GM23338 (cell line): ENCODE measurements at regions not wholly inside any gene's neighbourhood (a gene's known extent, or its start where the extent isn't known, plus 50 kb on each side); places are given as distances from the start of the nearest gene placed in this dataset.

Source experiments
- ATAC-seq: fragments of 200-7000 bp; cut with Tn5 transposase; 3 replicates; pipeline ENCODE4 v1.9.1; 2020
- DNase-seq: peaks from one replicate; pipeline ENCODE4 v3.0.0-alpha.2; 2015; ENCODE audit warnings: low spot score
- H2AFZ ChIP-seq: fragments of 200-600 bp; sonication (generic); 2 replicates; pipeline ENCODE4 v1.8.0; 2016; ENCODE audit warnings: antibody characterized with exemption, mild to moderate bottlenecking, moderate library complexity
- H3F3A ChIP-seq: fragments of 200-600 bp; sonication (generic); replicated peaks from 2 replicates; pipeline ENCODE4 v1.8.0; 2017; ENCODE audit warnings: antibody characterized with exemption, mixed run types, low read depth
- H3K27ac ChIP-seq: fragments of 200-600 bp; sonication (generic); 2 replicates; pipeline ENCODE4 v1.6.1; 2016; ENCODE audit warnings: low read depth
- H3K27me3 ChIP-seq: fragments of 200-600 bp; sonication (generic); 2 replicates; pipeline ENCODE4 v1.8.0; 2016; ENCODE audit warnings: mild to moderate bottlenecking, mixed run types, moderate library complexity; ENCODE audit not compliant: insufficient read depth
- H3K36me3 ChIP-seq: fragments of 200-600 bp; sonication (generic); 2 replicates; pipeline ENCODE4 v1.8.0; 2016; ENCODE audit warnings: mild to moderate bottlenecking; ENCODE audit not compliant: insufficient read depth
- H3K4me1 ChIP-seq: fragments of 200-600 bp; sonication (generic); 2 replicates; pipeline ENCODE4 v1.8.0; 2016; ENCODE audit warnings: mild to moderate bottlenecking, moderate library complexity; ENCODE audit not compliant: insufficient read depth
- H3K4me2 ChIP-seq: fragments of 200-600 bp; sonication (generic); 2 replicates; pipeline ENCODE4 v1.7.1; 2017; ENCODE audit warnings: mixed run types
- H3K4me3 ChIP-seq: fragments of 200-600 bp; sonication (generic); 2 replicates; pipeline ENCODE4 v1.6.1; 2016; ENCODE audit warnings: mixed run types
- H3K79me2 ChIP-seq: fragments of 200-600 bp; sonication (generic); replicated peaks from 2 replicates; pipeline ENCODE4 v1.8.0; 2017; ENCODE audit warnings: mild to moderate bottlenecking; ENCODE audit not compliant: insufficient read depth
- H3K9me2 ChIP-seq: fragments of 200-600 bp; sonication (generic); 2 replicates; pipeline ENCODE4 v1.8.0; 2017; ENCODE audit not compliant: insufficient read depth
- H4K20me1 ChIP-seq: fragments of 200-600 bp; sonication (generic); replicated peaks from 2 replicates; pipeline ENCODE4 v1.8.0; 2017; ENCODE audit warnings: mild to moderate bottlenecking; ENCODE audit not compliant: insufficient read depth
- H3K27ac Mint-ChIP-seq: 2 replicates; pipeline ENCODE4 v1.8.0; 2020; ENCODE audit warnings: inconsistent platforms, mild to moderate bottlenecking, moderate library complexity, mixed read lengths
- H3K27me3 Mint-ChIP-seq: 3 replicates; pipeline ENCODE4 v1.8.0; 2022; ENCODE audit warnings: low read depth, mild to moderate bottlenecking, moderate library complexity, mixed read lengths, inconsistent platforms; ENCODE audit not compliant: insufficient read depth, poor library complexity
- H3K36me3 Mint-ChIP-seq: 3 replicates; pipeline ENCODE4 v1.8.0; 2021; ENCODE audit warnings: low read depth, mild to moderate bottlenecking, inconsistent platforms, moderate library complexity, mixed read lengths
- H3K4me1 Mint-ChIP-seq: 3 replicates; pipeline ENCODE4 v1.8.0; 2020; ENCODE audit warnings: mild to moderate bottlenecking, inconsistent platforms, mixed read lengths
- H3K4me3 Mint-ChIP-seq: 3 replicates; pipeline ENCODE4 v1.8.0; 2021; ENCODE audit warnings: moderate library complexity, mild to moderate bottlenecking, inconsistent platforms, mixed read lengths
- H3K9me3 Mint-ChIP-seq: 3 replicates; pipeline ENCODE4 v1.8.0; 2020; ENCODE audit warnings: moderate library complexity, mild to moderate bottlenecking, inconsistent platforms, mixed read lengths
- CREB1 ChIP-seq: fragments of 250-450 bp; sonication (Bioruptor Pico); IDR thresholded peaks from 2 replicates; pipeline ENCODE4 v1.5.0; 2020; ENCODE audit warnings: low read depth, mild to moderate bottlenecking, moderate library complexity
- ETS1 ChIP-seq: IDR thresholded peaks from 2 replicates; pipeline ENCODE4 v1.6.1; 2016; ENCODE audit warnings: antibody characterized with exemption
- EZH2 ChIP-seq: fragments of 200-600 bp; sonication (generic); IDR thresholded peaks from one replicate; pipeline ENCODE4 v1.8.0; 2017; ENCODE audit warnings: antibody characterized with exemption, mild to moderate bottlenecking, low read depth; ENCODE audit not compliant: unreplicated experiment
- EZH2phosphoT487 ChIP-seq: fragments of 200-600 bp; sonication (generic); IDR thresholded peaks from one replicate; pipeline ENCODE4 v1.8.1; 2018; ENCODE audit warnings: antibody characterized with exemption; ENCODE audit not compliant: unreplicated experiment
- JUNB ChIP-seq: IDR thresholded peaks from one replicate; pipeline ENCODE4 v1.6.1; 2016; ENCODE audit warnings: antibody characterized with exemption; ENCODE audit not compliant: unreplicated experiment
- NANOG ChIP-seq: IDR thresholded peaks from 2 replicates; pipeline ENCODE4 v1.6.1; 2016; ENCODE audit warnings: antibody characterized with exemption, borderline replicate concordance
- REST ChIP-seq: IDR thresholded peaks from one replicate; pipeline ENCODE4 v1.6.1; 2018; ENCODE audit warnings: antibody characterized with exemption; ENCODE audit not compliant: unreplicated experiment
- STAT1 ChIP-seq: IDR thresholded peaks from one replicate; pipeline ENCODE4 v1.6.1; 2016; ENCODE audit warnings: antibody characterized with exemption; ENCODE audit not compliant: unreplicated experiment
- ZNF114 ChIP-seq: fragments of 250-450 bp; sonication (Bioruptor Pico); IDR thresholded peaks from 2 replicates; pipeline ENCODE4 v1.5.0; 2020; ENCODE audit warnings: mild to moderate bottlenecking, moderate library complexity
- ZNF331 ChIP-seq: fragments of 250-450 bp; sonication (Bioruptor Pico); IDR thresholded peaks from 2 replicates; pipeline ENCODE4 v1.5.0; 2020; ENCODE audit warnings: low read depth, mild to moderate bottlenecking, moderate library complexity
- ZNF462 ChIP-seq: fragments of 250-450 bp; sonication (Bioruptor Pico); IDR thresholded peaks from 2 replicates; pipeline ENCODE4 v1.5.0; 2020; ENCODE audit warnings: mild to moderate bottlenecking, moderate library complexity

GRCh38 chr1:79547514-79547913 lies 541.0 kb upstream of the ADGRL4 start:
- Histone ChIP-seq H3K27ac (no peak overlapping the region), H3K36me3 (no peaks in the 10 kb centered on the region), H2AFZ (no peak overlapping the region), H3F3A (no peaks in the 10 kb centered on the region), H4K20me1 (no peaks in the 10 kb centered on the region), H3K79me2 (no peaks in the 10 kb centered on the region), H3K4me3 (no peak overlapping the region), H3K27me3 (no peaks in the 10 kb centered on the region), H3K4me2 (no peak overlapping the region), H3K4me1 (no peaks in the 10 kb centered on the region), H3K9me2 (peaks cover 2% of the 10 kb centered on the region; the same call in 1 of the 2 replicates)
- no peak for TF ChIP-seq ZNF331 (CRISPR knock-in tag)
- no peak for TF ChIP-seq ETS1
- no peak for TF ChIP-seq REST
- TF ChIP-seq EZH2phosphoT487: no peak
- no peaks in the 10 kb centered on the region for H3K27me3 Mint-ChIP-seq
- H3K4me3 Mint-ChIP-seq: no peak overlapping the region
- no peaks in the 10 kb centered on the region for H3K9me3 Mint-ChIP-seq
- no peak for DNase-seq
- H3K36me3 Mint-ChIP-seq: no peaks in the 10 kb centered on the region
- H3K27ac Mint-ChIP-seq: no peak overlapping the region
- ATAC-seq: no peak
- H3K4me1 Mint-ChIP-seq: no peaks in the 10 kb centered on the region

DNA sequence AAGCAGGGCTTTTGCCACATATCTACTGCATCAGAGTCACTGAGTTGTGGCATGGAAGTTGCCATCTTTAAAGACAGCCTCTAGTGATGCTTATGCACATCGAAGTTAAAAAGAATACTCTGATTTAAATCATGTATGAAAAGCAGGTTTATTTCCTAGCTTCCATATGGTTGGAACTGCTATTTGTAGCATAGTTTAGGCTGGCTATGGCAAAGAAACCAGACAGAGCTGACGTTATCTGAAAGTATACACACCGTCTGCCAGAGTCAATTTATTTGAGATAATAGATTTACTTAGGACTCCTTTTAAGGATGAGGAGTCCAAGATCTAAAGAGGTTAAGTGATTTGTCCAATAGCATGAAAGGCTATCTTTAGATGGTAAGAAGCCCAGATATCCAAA lies 536.9 kb upstream of the ADGRL4 start:
- no peaks in the 10 kb centered on the region for H4K20me1 ChIP-seq
- DNase-seq: no peak
- no peaks in the 10 kb centered on the region for H3K4me1 ChIP-seq
- H3K9me2 ChIP-seq: no peaks in the 10 kb centered on the region
- H2AFZ ChIP-seq: no peak overlapping the region
- Mint-ChIP-seq H3K36me3 (no peaks in the 10 kb centered on the region), H3K4me1 (no peaks in the 10 kb centered on the region), H3K27me3 (no peaks in the 10 kb centered on the region), H3K9me3 (no peaks in the 10 kb centered on the region), H3K4me3 (no peak overlapping the region), H3K27ac (no peak overlapping the region)
- H3K4me2 ChIP-seq: no peak overlapping the region
- no peaks in the 10 kb centered on the region for H3F3A ChIP-seq
- H3K79me2 ChIP-seq: no peaks in the 10 kb centered on the region
- no peak overlapping the region for H3K4me3 ChIP-seq
- no peak overlapping the region for H3K27ac ChIP-seq
- H3K36me3 ChIP-seq: no peaks in the 10 kb centered on the region
- no peak for ATAC-seq
- H3K27me3 ChIP-seq: no peaks in the 10 kb centered on the region
- TF ChIP-seq ETS1 (no peak), NANOG (no peak), EZH2phosphoT487 (no peak), STAT1 (no peak), JUNB (no peak), CREB1 (CRISPR knock-in tag) (no peak), EZH2 (no peak), ZNF462 (CRISPR knock-in tag) (no peak), ZNF114 (CRISPR knock-in tag) (no peak)
